ENCODE measurements at regions not wholly inside any gene's neighbourhood (a gene's known extent, or its start where the extent isn't known, plus 50 kb on each side); places are given as distances from the start of the nearest gene placed in this dataset.
A peak's percentile ranks its signal among the peaks of the same experiment; 100 is the strongest.
"Not testable (repeated sequence)": the region's sequence is repeated elsewhere in the genome, so short reads cannot be mapped to it uniquely, and the experiment has no call there.

DNA sequence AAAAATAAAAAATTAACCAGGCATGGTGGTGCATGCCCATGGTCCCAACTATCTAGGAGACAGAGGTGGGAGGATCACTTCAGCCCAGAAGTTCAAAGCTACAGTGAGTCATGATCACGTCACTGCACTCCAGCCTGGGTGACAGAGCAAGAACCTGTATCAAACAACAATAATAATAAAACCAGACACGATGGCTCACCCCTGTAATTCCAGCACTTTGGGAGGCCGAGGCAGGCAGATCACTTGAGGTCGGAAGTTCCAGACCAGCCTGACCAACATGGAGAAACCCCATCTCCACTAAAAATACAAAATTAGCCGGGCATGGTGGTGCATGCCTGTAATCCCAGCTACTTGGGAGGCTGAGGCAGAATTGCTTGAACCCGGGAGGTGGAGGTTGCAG is 159.4 kb downstream of the SKIDA1 start:
- peak; percentile 44 for DNase-seq (ENCODE audit: low read depth, low spot score)

DNA sequence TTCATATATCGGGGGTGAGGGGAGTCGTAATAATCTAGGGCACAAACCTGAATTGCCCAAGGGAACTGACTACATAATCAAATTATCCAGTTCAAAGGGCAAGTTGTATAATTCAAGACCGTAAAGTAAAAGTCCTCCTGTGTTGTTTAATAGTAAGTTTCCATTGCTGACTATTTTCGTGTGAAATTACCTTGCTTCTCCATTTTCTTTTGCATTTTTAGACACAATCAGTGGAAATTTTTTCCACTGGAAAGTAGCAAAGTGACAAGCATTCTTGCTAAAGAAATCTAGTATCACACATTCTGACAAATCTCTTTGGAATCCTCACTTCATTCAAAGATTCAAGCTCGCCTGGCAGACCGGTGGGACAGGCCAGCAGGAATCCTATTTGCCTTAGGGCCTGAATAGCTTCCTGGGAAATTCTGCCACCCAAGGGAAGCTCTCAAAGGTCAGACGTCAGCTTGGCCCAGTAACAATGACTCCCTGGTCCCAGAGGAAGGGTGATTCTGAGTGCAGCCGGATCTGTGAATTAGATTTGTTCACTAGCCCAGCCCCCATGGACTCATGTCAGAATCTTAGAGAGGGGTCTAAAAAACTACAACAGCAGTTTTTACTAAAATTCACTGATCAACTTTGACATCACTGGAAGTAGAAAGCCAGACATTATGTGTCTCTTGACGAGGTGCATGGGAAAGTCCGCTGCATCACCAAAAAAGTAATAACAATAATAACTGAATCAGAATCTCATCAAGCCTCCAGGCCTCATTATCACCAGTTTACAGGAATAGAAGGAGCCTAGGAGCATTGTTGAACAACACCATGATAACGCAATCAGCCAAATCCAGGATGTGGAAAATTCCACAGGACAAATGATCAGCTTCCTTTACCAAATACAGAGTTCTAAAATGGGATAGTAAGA is 161.0 kb downstream of the SKIDA1 start:
- peak; percentile 91 for DNase-seq (ENCODE audit: low read depth, low spot score)

DNA sequence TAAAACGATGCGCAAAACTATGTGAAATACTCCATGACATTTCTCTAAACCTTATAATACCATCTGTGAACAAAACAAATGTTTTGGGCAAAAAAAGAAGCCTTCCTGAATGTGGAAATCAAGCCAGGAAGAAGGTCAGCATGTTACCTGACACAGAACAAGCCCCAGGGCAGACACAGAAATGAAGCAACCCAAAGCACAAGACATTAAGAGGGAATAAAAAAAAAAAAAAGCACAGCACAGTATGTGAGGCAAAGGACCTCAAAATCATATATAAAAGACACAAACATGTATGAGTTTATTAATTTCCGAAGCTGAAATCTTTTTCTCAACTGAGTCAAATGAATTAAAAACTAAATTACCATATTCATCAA is 161.8 kb downstream of the SKIDA1 start:
- DNase-seq (ENCODE audit: low read depth, low spot score) = peak; percentile 7

- peak; percentile 8 for DNase-seq (ENCODE audit: low read depth, low spot score)
Measured at GRCh38 chr10:21363092-21363730, 162.3 kb downstream of the SKIDA1 start.

DNA sequence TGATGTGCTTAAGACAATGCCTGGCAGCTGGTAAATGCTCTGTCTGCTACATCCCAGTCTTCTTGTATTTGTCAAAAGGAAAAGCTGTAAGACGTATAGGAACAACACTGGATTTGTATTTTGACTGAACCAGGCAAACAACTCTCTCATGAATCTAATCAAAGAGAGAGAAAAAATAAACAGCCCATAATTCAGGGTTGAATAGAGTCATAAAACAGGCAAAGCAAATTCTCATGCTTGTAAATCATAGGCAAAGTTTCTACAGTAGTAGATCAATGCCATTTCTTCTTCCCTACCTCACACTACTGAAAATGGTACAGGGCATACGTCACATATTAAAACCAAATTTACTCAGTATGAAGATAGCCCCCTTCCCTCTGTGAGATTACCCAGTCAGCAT is 166.3 kb downstream of the SKIDA1 start:
- no peak for DNase-seq (ENCODE audit: low read depth, low spot score)

DNA sequence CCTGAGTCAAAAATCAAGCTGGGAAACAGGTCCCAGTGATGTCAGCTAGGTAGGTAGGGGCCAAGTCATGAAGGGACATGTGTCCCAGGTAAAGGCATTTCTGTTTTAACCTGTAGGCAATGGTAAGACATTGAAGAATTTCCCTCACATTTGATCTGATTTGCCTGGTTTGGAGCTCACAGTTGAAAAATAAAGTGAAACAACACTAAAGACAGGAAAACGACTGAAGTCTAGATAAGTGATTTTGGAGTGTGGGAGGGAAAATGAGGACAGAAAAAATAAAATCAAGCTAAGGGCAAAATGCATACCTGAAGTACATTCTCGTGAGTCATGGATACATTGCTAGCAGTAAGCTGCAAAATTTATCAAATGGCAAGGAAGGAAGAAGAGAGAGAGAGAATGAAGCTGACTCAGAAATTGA is 169.9 kb downstream of the SKIDA1 start:
- DNase-seq (ENCODE audit: low read depth, low spot score) = peak; percentile 21

GRCh38 chr10:21352886-21353285 is 172.6 kb downstream of the SKIDA1 start:
- no peak for DNase-seq (ENCODE audit: low read depth, low spot score)

DNA sequence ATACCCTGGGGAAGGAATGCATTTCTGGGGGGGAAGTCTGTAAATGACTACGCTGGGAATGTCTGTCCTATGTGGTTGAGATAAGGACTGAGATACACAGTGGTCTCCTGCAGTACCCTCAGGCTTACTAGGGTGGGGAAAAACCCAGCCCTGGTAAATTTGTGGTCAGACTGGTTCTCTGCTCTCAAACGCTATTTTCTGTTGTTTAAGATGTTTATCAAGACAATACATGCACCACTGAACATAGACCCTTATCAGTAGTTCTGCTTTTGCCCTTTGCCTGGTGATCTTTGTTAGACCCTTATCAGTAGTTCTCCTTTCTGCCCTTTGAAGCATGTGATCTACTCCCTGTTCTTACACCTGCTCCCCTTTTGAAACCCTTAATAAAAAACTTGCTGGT is 173.9 kb downstream of the SKIDA1 start:
- not testable (repeated sequence) for DNase-seq (ENCODE audit: low read depth, low spot score)

DNA sequence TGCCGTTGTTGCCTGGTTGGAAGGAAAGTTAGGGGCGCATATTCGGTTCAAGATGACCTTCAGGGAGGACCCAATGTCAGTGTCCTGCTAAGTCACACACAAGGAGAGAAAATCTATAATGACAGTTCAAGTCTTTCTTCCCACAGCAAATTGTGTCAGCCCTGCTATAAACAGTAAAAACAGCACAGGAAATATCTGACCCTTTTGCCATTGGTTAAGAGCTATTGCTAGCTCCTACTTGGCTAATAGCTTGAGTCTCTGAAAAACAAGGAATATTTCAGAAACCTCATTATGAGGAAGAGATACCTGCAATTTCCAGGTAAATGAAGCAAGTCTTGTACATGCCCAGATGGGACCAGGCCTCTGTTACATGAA is 175.6 kb downstream of the SKIDA1 start:
- no peak for DNase-seq (ENCODE audit: low read depth, low spot score)

GRCh38 chr10:21347785-21348170 is 177.7 kb downstream of the SKIDA1 start:
- peak; percentile 20 for DNase-seq (ENCODE audit: low read depth, low spot score)

- no peak for DNase-seq (ENCODE audit: low read depth, low spot score)
Measured at GRCh38 chr10:21347043-21347784, 178.3 kb downstream of the SKIDA1 start.

GRCh38 chr10:21343087-21343486 is 182.4 kb downstream of the SKIDA1 start:
- no peak for DNase-seq (ENCODE audit: low read depth, low spot score)

- DNase-seq (ENCODE audit: low read depth, low spot score) = not testable (repeated sequence)
Measured at GRCh38 chr10:21342499-21342898, 183.0 kb downstream of the SKIDA1 start.

DNA sequence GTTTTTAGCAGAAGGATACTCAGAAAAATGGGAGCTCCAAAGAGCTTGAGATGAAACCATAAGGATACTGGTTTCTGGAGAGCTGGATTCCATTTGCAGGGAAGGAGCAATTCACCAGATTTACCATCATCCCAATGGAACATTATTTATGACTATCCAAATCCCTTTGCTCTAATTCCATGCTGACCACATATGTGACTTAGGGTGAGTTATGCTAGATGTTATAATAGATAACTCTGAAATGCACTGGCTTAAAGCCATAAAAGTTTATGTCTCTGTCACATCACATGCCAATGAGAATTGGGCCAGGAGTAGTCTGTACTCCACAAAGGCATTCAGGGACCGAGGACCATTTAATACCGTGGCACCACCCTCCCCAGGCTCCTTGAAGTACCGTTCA is 185.2 kb downstream of the SKIDA1 start:
- DNase-seq (ENCODE audit: low read depth, low spot score) = no peak

- DNase-seq (ENCODE audit: low read depth, low spot score) = no peak
Measured at GRCh38 chr10:21337171-21337792, 188.2 kb downstream of the SKIDA1 start.

- DNase-seq (ENCODE audit: low read depth, low spot score) = peak; percentile 96
Measured at GRCh38 chr10:21336476-21337170, 188.9 kb downstream of the SKIDA1 start.

- peak; percentile 86 for DNase-seq (ENCODE audit: low read depth, low spot score)
Measured at GRCh38 chr10:21334891-21335696, 190.4 kb downstream of the SKIDA1 start.

DNA sequence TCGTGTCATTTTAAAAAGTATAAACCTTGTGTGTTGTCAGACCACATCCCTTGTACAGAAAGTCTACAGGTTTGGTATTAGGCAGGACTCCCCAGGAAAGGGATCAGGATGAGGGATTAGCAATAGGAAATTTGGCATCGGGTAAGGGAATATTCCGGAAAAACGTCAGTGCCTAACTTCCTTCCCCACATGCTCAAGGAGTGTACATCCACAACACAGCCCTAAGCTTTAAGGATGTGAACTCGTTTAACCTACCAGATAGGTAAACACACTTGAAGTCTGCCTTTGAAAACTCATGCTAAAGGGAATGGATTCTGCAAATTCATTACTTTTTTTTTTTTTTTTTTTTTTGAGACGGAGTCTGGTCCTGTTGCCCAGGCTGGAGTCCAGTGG is 194.9 kb downstream of the SKIDA1 start:
- no peak for DNase-seq (ENCODE audit: low read depth, low spot score)

- DNase-seq (ENCODE audit: low read depth, low spot score) = peak; percentile 77
Measured at GRCh38 chr10:21329995-21330627, 195.4 kb downstream of the SKIDA1 start.
